IPS-NIHi11 (cell line): ENCODE measurements at regions not wholly inside any gene's neighbourhood (a gene's known extent, or its start where the extent isn't known, plus 50 kb on each side); places are given as distances from the start of the nearest gene placed in this dataset.

Experiments used
- DNase-seq: peaks from one replicate; pipeline ENCODE4 v3.0.0; 2012; ENCODE audit warnings: mixed read lengths, low spot score

- DNase-seq: no peak
These were observed 106.2 kb upstream of the PDE3A start for GRCh38 chr12:20262119-20262518.

GRCh38 chr12:20264026-20264425, 104.3 kb upstream of the PDE3A start:
- DNase-seq: no peak

- DNase-seq: peak; percentile 67
These were observed 103.7 kb upstream of the PDE3A start for GRCh38 chr12:20264608-20265114.

- DNase-seq: no peak
These were observed 100.1 kb upstream of the PDE3A start for GRCh38 chr12:20268121-20268732.

- no peak for DNase-seq
These were observed 99.6 kb upstream of the PDE3A start for GRCh38 chr12:20268771-20269170.

GRCh38 chr12:20269337-20270067, 98.8 kb upstream of the PDE3A start:
- DNase-seq: no peak

- DNase-seq: no peak
These were observed 97.8 kb upstream of the PDE3A start for GRCh38 chr12:20270557-20270956.

- DNase-seq: no peak
These were observed 96.2 kb upstream of the PDE3A start for GRCh38 chr12:20272161-20272560.

GRCh38 chr12:20272801-20273200, 95.5 kb upstream of the PDE3A start:
- DNase-seq: no peak

GRCh38 chr12:20274008-20274407, 94.3 kb upstream of the PDE3A start:
- DNase-seq: no peak

- DNase-seq: no peak
These were observed 90.1 kb upstream of the PDE3A start for GRCh38 chr12:20278276-20278675.

- no peak for DNase-seq
These were observed 87.8 kb upstream of the PDE3A start for GRCh38 chr12:20280515-20280914.

- DNase-seq: no peak
These were observed 85.9 kb upstream of the PDE3A start for GRCh38 chr12:20282401-20282800.

- no peak for DNase-seq
These were observed 84.9 kb upstream of the PDE3A start for GRCh38 chr12:20283482-20283881.

GRCh38 chr12:20289520-20289919, 78.8 kb upstream of the PDE3A start:
- DNase-seq: no peak

- DNase-seq: no peak
These were observed 67.9 kb upstream of the PDE3A start for GRCh38 chr12:20300457-20300856.

- DNase-seq: no peak
These were observed 62.9 kb upstream of the PDE3A start for GRCh38 chr12:20305470-20305869.

GRCh38 chr12:20309504-20310148, 58.7 kb upstream of the PDE3A start:
- no peak for DNase-seq

GRCh38 chr12:20314328-20314727, 54.0 kb upstream of the PDE3A start:
- no peak for DNase-seq

- DNase-seq: no peak
These were observed 50.8 kb upstream of the PDE3A start for GRCh38 chr12:20317554-20317953.
